ENCODE measurements at regions not wholly inside any gene's neighbourhood (a gene's known extent, or its start where the extent isn't known, plus 50 kb on each side); places are given as distances from the start of the nearest gene placed in this dataset.
A peak's percentile ranks its signal among the peaks of the same experiment; 100 is the strongest.

DNA sequence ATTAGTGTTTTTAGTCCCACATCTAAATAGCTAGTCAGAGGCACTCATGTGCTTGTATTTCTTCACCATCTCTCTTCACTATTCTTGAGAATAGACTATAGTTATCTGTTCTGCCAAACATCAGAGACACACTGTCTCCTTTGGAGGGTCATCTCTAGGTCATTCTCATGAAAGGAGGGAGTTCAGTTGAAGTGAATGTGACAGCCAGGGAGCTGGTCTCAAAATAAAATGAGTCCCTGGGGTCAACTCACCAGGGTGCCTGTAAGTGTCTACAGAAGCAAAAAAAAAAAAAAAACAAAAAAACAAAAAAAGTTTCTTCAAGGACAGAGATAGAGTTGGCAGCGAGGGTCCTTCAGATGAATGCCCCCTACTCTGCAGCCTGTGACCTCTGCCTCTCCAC, 171.0 kb downstream of the ID4 start:
- Histone ChIP-seq H3K4me1 (ENCODE audit: control insufficient read depth in 5 of 5, insufficient read depth in 5 of 5, low read length in 5 of 5) (no peaks in the 10 kb centered on the region), H3K4me3 (no peak overlapping the region), H3K36me3 (ENCODE audit: control insufficient read depth in 4 of 4, insufficient read depth in 4 of 4, low read length in 4 of 4) (no peaks in the 10 kb centered on the region), H3K27ac (ENCODE audit: low read depth in 1 of 2, low read length in 1 of 2) (no peak overlapping the region), H3K9ac (ENCODE audit: insufficient read depth in 1 of 2, low read length in 2 of 2) (no peak overlapping the region), H3K9me3 (ENCODE audit: control insufficient read depth in 4 of 4, insufficient read depth in 3 of 4, low read length in 3 of 4) (peaks cover 0 to 2% (median 0%) of the 10 kb centered on the region in 4 donors), H3K27me3 (ENCODE audit: control insufficient read depth in 3 of 3, insufficient read depth in 3 of 3, low read length in 2 of 3) (peaks cover 0 to 6% (median 0%) of the 10 kb centered on the region in 3 donors)
- DNase-seq: no peak
- TF ChIP-seq, protein P1, sequence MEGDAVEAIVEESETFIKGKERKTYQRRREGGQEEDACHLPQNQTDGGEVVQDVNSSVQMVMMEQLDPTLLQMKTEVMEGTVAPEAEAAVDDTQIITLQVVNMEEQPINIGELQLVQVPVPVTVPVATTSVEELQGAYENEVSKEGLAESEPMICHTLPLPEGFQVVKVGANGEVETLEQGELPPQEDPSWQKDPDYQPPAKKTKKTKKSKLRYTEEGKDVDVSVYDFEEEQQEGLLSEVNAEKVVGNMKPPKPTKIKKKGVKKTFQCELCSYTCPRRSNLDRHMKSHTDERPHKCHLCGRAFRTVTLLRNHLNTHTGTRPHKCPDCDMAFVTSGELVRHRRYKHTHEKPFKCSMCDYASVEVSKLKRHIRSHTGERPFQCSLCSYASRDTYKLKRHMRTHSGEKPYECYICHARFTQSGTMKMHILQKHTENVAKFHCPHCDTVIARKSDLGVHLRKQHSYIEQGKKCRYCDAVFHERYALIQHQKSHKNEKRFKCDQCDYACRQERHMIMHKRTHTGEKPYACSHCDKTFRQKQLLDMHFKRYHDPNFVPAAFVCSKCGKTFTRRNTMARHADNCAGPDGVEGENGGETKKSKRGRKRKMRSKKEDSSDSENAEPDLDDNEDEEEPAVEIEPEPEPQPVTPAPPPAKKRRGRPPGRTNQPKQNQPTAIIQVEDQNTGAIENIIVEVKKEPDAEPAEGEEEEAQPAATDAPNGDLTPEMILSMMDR (IDR thresholded peaks at IDR 0.05; ENCODE audit: control extremely low read depth, extremely low read depth): no peak
- WGBS, 2 donors: 37 to 65% methylated on average over 1 of the region's 1 CpG
- ATAC-seq (ENCODE audit: insufficient read depth, low FRiP score): no peak

DNA sequence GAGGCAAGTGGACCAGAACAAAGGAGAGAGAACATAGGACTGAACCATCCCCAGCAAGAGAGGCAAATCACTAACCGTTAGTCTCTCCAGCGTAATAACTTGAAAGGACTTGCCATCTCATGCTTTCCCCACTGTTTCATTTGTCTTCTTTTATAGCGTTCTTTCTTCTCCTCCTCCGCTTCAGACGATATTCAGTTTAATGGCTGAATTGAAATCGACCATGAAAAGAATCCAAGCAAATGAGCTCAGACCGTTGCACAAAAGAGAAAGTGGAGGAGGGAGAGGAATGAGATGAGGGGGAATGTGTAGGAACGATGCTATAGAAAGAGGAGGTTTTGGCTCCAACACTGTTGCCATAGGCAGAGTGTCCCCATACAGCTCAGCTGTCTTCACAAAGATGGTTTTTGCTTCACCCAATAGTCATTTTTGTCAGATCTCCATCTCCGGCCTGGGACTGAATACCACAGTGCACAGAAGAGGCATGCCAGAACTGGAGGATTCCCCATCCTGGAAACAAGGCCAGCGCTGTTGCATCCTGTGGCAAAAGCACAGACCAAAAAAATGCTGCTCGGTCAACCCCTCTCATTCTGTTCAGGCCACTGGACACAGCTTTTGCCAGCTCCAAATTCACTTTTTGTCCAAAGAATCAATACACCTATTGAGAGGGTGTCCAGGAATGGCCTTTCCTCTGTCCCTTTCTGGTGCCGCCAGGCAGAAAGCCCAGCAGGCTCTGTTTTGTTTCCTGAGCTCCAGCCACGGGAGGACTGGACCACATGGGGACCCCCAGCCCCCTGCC, 176.1 kb downstream of the ID4 start:
- H3K9me3 ChIP-seq (ENCODE audit: control insufficient read depth in 4 of 4, insufficient read depth in 3 of 4, low read length in 3 of 4): peaks cover 0 to 2% (median 0%) of the 10 kb centered on the region in 4 donors
- DNase-seq (no peak), ATAC-seq (ENCODE audit: insufficient read depth, low FRiP score) (no peak)
- TF ChIP-seq, protein P1 (IDR thresholded peaks at IDR 0.05; ENCODE audit: control extremely low read depth, extremely low read depth): no peak
- H3K27ac ChIP-seq (ENCODE audit: low read depth in 1 of 2, low read length in 1 of 2): no peak overlapping the region
- H3K4me3 ChIP-seq: no peak overlapping the region
- H3K36me3 ChIP-seq (ENCODE audit: control insufficient read depth in 4 of 4, insufficient read depth in 4 of 4, low read length in 4 of 4): no peaks in the 10 kb centered on the region
- WGBS, 2 donors: 85 to 90% methylated on average over 13 of the region's 13 CpGs
- peaks cover 0 to 6% (median 0%) of the 10 kb centered on the region in 3 donors for H3K27me3 ChIP-seq (ENCODE audit: control insufficient read depth in 3 of 3, insufficient read depth in 3 of 3, low read length in 2 of 3)
- no peak overlapping the region for H3K9ac ChIP-seq (ENCODE audit: insufficient read depth in 1 of 2, low read length in 2 of 2)
- H3K4me1 ChIP-seq (ENCODE audit: control insufficient read depth in 5 of 5, insufficient read depth in 5 of 5, low read length in 5 of 5): no peaks in the 10 kb centered on the region

DNA sequence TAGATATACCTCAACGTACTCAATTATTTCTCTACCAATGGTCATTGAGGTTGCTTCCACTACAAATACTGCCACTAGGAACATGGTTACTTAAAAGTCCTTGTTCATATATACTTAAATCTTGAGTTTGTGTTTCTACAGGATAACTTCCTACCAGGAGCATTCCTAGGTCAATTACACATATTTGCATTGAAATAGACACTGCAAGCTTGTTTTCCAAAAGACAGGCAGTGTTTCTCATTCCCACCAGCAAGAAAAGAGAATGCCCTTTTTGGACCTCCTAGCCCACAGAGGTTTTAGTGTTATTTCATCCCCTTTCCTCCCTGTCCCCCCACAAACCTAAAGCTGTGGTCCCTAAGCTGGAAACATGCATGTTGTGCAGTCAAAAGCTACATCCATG, 177.3 kb downstream of the ID4 start:
- H3K4me1 ChIP-seq (ENCODE audit: control insufficient read depth in 5 of 5, insufficient read depth in 5 of 5, low read length in 5 of 5): no peaks in the 10 kb centered on the region
- no peak overlapping the region for H3K27ac ChIP-seq (ENCODE audit: low read depth in 1 of 2, low read length in 1 of 2)
- ATAC-seq (ENCODE audit: insufficient read depth, low FRiP score): no peak

More for the DNA sequence above, 177.3 kb downstream of the ID4 start:
- Histone ChIP-seq H3K36me3 (ENCODE audit: control insufficient read depth in 4 of 4, insufficient read depth in 4 of 4, low read length in 4 of 4) (no peaks in the 10 kb centered on the region), H3K9ac (ENCODE audit: insufficient read depth in 1 of 2, low read length in 2 of 2) (no peak overlapping the region), H3K27me3 (ENCODE audit: control insufficient read depth in 3 of 3, insufficient read depth in 3 of 3, low read length in 2 of 3) (peaks cover 0 to 4% (median 0%) of the 10 kb centered on the region in 3 donors), H3K4me3 (no peak overlapping the region), H3K9me3 (ENCODE audit: control insufficient read depth in 4 of 4, insufficient read depth in 3 of 4, low read length in 3 of 4) (peaks cover 0 to 2% (median 0%) of the 10 kb centered on the region in 4 donors)
- TF ChIP-seq, protein P1 (IDR thresholded peaks at IDR 0.05; ENCODE audit: control extremely low read depth, extremely low read depth): no peak
- WGBS, 2 donors: 57 to 82% methylated on average over 1 of the region's 1 CpG
- DNase-seq: peak in 1 of 3 donors; percentile 6

Measured in lung (tissue), 11 donors.